Esophagus mucosa (tissue), 1 donor: ENCODE measurements at regions not wholly inside any gene's neighbourhood (a gene's known extent, or its start where the extent isn't known, plus 50 kb on each side); places are given as distances from the start of the nearest gene placed in this dataset.
A peak's percentile ranks its signal among the peaks of the same experiment; 100 is the strongest.

Experiments used
- ATAC-seq: fragments of 200-7000 bp; cut with Tn5 transposase; one replicate; pipeline ENCODE4 v1.9.1; 2020
- donor health status: DM: yes; HTN: yes; CAD: no.

GRCh38 chr6:22621701-22622100 is 52.3 kb downstream of the HDGFL1 start:
- ATAC-seq: no peak

GRCh38 chr6:22622351-22622750 is 53.0 kb downstream of the HDGFL1 start:
- ATAC-seq: no peak

DNA sequence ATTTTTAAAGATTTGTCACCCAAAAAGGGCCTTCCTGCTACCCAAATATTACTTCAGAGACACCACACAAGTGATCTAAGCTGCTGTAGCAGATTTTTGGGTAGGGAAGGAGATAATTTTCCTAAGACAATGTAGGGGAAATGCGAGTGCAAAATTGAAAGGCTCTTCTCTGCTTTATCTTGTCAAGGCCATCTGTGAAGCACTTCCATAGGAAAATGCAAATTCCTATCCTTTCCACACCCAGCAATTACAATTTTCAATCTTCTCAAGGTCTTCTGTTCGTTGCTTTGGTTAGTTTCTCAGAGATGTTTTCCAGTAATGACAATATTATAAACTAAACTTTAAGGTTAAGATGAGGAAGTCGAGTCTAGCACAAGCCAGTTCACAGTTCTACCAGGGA is 53.4 kb downstream of the HDGFL1 start:
- no peak for ATAC-seq

DNA sequence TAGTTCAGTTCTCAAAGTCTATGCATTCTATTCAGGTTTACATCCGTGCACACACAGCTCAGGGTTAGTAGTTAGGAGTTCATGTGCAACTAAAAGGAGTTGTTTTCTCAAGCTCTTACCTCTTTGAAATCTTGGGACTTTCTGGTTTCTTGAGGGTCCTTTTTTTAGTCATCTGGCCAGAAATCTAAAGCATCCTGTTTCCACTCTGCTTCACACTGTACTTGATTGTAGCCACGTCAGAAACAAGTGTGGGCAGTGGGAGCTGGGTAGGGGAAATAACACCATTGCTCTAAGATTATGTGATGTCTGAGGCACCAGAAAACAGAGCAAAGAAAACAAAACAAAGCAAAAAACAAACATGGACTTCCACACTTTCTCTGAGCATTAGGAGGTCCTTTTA is 58.3 kb downstream of the HDGFL1 start:
- no peak for ATAC-seq

GRCh38 chr6:22631091-22631490 is 61.7 kb downstream of the HDGFL1 start:
- ATAC-seq: no peak

DNA sequence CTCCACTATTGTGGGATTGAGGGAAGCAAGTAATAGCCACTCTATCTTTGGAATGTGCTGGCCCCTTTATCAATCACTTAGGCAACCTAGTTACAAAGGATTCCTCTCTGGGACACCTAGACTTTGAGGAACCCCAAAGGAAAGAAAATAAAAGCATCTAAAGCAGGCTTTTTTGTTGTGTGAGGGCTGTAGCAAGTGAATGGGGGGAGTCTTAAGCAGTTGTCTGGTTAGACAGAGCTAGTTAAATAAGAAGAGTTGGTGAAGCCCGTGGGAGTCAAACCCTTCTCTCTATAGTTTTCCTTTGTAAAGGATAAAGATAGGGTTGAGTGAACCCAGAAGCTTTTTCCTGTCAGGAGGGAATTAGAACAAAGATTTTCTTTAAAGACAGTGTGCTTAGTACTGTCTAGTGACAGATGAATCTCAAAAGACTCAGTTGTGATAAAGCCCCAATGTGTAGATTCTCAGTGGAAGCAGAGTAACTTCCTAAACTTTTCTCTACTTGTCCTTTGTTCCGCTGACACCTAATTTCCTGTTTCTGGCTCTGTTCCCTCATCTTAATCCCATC is 63.3 kb downstream of the HDGFL1 start:
- ATAC-seq: no peak

DNA sequence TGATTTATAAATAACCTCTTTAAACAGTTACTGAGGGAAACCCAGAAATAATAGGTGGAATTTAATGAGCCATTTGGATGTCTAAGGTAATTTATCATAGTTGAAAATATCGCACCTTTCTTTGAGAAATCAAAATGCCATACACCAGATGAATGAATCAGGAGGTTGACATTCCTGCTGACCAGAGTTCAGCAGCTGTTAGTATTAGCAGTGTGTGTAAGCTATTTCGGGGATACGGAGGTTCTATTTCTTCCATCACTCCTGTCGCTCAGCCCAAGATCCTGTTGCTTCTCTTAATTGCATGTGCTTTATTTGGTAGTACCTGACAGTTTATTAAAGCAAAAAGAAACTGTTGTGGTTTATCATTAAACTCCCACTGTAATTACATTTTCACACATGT is 67.1 kb downstream of the HDGFL1 start:
- ATAC-seq: no peak

DNA sequence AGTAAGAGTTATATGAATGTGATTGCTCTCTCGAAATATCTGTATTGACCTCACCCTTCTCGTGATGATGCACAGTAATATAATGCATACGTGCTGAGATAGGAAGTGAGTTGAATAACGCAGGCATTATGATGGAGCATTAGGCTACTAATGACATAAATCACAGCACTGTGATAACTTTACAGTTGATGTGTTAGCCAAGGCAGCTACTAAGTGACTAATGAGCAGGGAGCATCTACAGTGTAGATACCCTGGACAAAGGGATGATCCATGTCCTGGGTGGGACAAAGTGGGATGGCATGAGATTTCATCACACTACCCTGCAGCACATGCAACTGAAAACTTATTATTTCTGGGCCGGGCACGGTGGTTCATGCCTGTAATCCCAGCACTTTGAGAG is 68.4 kb downstream of the HDGFL1 start:
- ATAC-seq: no peak

GRCh38 chr6:22638320-22638719 is 69.0 kb downstream of the HDGFL1 start:
- no peak for ATAC-seq

- no peak for ATAC-seq
These were observed 72.9 kb downstream of the HDGFL1 start for GRCh38 chr6:22642254-22642653.

DNA sequence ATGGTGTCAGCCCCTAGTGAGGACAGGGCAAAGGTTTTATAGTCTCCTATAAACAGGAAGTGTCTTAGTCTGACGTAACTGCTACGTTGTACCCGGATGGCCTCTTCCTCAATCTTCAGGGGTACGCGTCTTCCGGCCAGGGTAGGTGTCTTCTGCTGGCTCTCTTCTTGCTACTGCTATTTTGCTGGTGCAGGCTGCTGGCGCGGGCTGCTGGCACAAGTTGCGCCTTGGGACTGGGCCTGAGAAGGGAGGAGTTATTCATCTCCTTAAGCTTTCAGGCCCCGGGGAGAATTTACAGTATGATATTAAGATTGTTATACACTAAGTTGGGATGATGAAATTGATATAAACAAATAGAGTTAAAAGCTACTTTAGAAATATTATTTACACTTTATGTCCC is 74.4 kb downstream of the HDGFL1 start:
- ATAC-seq: no peak

GRCh38 chr6:22647719-22648118 is 78.4 kb downstream of the HDGFL1 start:
- no peak for ATAC-seq

GRCh38 chr6:22651731-22652130 is 82.4 kb downstream of the HDGFL1 start:
- no peak for ATAC-seq

DNA sequence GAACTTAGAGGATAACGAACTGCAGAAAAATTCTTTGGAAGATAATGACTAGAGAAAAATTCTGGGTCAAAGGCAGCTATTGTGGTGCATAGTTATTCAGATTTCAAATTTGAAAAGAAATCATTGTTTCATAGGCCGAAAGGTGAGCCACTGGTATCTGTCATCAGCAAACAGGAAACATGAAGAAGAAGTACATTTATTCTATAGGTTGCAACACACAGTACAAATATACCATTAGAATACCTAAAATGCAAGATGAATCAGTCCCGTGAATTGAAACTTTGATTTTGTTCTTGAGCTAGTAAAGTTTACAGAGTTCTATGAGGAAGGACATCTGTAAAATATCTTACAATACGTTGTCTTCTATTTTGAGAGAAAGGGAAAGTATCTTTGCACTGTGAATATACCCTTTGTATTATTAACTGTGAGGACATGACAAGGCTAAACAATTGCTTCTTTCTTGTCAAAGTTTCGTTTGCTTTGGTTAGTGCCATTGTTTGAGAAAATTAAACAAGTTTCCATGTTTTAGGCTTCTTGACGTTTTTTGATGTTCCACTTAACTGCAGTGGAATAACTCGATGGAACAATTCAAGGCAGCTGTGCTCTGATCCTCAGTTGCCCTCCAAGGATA is 84.7 kb downstream of the HDGFL1 start:
- no peak for ATAC-seq

DNA sequence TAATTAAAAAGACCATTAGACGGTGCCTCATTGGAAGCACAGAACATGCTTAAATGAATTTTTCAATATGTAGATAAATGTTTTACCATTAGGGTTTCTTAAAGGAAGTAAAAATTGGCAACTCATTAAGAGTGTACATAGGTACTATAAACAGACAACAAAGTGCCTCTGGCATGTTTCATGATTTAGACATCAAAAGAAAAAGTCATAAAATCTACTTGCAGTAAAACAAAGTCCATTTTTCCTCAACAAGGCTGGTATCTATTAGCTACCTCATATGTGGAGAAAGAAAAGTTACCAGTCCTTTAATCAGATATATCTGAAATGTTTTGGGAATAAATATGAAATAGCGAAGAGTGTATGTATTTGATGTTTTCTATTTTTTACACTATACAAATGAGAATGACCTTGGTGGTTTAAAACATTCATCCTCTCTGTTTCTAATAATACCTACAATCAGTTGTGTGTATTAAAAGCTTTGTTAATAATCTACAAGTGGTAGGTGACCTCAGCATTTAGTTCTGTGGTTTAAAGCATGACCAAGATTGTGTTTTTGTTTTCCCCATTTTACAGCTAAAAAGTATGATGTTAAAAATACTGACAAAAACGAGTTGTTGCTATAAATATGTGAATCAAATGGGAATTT is 87.5 kb downstream of the HDGFL1 start:
- no peak for ATAC-seq

DNA sequence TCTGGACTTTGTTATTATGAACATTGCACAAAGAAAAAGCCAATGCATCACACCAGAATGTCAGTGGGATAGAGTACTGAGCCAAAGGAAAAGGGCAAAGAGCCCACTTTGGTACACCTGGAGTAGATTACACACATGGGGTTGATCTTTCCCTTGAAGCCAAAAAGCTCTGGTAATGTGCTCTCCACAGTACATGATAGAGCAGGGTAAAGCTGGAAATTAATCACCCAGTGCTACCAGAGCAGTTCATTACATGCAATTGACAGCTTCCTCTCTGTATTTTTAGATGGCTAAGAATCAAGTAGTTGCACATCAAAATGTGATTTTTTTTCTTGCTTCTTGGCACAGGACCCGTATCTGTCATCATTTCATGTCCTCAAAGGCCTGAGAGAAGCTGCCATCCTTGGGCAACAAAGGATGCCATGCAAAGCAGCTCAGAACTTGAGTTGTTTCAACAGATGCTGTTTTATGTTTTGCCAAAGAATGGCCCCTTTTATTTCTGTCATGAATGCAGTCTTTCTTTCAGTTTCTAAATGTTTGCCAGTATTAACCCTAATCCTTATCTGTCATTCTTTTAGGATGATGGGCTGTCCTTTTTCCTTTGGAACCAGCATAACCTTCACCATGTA is 88.1 kb downstream of the HDGFL1 start:
- ATAC-seq: peak; percentile 59

DNA sequence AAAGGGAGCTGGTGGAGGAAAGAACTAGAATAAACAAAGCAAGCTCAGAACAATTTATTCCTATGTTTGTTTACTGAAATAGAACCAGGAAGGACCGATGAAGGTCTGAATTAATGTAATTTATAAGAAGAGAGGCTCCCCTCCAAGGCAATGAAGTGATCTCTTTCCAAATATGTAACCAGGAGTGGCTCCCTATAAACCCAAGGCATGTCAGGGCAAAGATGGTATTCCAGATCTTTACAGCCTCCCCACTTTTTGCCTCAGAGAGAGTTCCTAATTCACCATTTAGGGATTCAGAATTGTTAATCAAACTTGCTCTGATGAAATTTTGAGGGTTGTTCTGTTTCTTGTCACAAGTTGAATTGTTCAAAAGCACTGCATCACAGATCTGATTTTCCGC is 88.8 kb downstream of the HDGFL1 start:
- ATAC-seq: no peak

GRCh38 chr6:22658934-22659333 is 89.6 kb downstream of the HDGFL1 start:
- ATAC-seq: no peak

- ATAC-seq: no peak
These were observed 95.6 kb downstream of the HDGFL1 start for GRCh38 chr6:22664968-22665367.

DNA sequence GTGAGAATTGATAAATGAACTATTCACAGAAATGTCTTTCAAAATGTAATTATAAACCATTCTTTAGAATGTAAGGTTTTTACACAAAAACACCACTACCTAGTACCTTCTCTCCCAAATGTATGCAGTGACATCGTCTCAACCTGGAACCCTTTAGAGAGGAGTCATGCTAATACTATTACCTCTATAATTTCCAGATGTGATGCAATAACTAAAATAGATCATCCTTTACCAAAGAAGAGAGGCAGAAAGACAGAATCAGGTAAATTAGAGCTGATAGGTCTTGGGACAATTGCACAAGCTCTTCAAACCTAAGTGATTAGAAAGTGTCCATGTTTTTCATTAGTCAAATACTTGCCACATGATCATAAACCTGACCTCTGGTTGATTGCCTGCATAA is 96.7 kb downstream of the HDGFL1 start:
- ATAC-seq: no peak

DNA sequence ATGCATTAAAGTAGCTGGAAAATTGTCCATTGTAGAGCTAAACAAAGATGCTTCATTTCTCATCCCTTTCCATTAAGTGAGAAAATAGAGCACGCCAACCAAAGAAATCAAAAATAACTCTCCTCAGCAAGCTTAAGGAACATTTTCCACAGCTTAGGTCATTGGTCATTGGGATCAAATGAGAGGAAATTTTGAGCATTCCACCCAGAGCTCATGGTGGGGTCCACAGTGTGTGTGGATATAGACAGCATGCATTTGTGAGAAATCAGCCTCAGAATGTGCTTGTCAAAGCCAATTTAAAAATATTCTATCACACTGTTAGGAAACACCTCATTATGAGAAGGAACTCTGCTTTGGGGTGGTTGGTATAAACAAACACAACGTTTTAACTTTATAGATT is 97.2 kb downstream of the HDGFL1 start:
- no peak for ATAC-seq

DNA sequence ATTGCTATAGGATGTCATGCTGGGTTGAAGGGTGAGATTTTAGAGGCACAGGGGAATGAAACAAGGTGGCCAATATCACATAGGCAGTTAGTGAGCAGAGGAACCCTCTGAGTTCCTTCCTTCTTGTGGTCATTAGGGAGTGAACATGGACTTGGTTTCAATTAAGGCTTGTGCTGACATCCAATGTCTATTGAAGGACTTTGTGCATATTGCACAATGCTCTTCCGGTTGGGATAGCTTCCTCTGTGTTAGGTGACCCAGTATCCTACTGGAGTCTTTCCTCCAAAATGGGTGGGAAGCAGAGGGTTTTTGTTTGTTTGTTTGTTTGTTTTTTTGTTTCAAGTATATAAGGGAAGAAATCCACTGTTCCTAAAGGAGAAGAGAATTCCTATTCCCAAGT is 98.5 kb downstream of the HDGFL1 start:
- no peak for ATAC-seq

DNA sequence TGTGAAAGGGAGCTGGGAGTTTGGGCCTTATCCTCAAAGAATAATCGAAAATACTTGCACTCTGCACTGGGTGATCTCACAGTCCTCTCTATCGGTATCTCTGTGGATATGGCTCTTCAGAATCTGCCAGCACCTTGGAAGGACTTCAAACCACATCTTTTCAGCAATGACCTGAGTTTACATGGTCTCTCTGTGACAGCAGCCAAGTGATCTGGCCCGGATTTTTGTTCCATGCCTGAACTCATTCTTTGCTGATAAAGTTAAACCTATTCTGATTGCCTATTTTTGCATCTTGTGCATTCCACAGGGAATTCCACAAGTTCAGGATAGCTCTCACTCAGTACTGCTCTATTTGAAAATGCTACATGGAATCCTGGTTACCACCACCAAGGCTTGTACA is 98.9 kb downstream of the HDGFL1 start:
- ATAC-seq: no peak

DNA sequence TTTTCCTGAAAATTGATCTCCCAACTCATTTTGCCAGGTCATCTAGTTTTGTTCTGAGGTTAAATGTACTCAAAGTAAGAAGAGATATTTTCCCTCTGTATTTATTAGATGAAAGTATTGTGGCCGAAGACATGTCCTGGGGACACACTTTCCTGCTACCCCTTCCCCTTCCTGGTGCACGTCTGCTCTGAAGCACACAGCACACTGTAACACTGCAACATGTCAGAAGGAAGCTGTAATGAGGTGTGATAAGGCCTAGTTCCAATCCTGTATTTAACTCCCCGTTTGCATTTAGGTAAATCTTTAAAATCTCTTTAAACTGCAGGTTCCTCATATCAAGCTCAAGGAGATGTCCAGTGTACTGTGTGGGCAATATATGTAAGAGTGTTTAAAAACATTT is 99.4 kb downstream of the HDGFL1 start:
- no peak for ATAC-seq
